Retina (tissue), 1 donor: ENCODE measurements at regions not wholly inside any gene's neighbourhood (a gene's known extent, or its start where the extent isn't known, plus 50 kb on each side); places are given as distances from the start of the nearest gene placed in this dataset.
"Not testable (repeated sequence)": the region's sequence is repeated elsewhere in the genome, so short reads cannot be mapped to it uniquely, and the experiment has no call there.

Experiments used
- DNase-seq: peaks from one replicate; pipeline ENCODE4 v3.0.0-alpha.2; 2016

DNA sequence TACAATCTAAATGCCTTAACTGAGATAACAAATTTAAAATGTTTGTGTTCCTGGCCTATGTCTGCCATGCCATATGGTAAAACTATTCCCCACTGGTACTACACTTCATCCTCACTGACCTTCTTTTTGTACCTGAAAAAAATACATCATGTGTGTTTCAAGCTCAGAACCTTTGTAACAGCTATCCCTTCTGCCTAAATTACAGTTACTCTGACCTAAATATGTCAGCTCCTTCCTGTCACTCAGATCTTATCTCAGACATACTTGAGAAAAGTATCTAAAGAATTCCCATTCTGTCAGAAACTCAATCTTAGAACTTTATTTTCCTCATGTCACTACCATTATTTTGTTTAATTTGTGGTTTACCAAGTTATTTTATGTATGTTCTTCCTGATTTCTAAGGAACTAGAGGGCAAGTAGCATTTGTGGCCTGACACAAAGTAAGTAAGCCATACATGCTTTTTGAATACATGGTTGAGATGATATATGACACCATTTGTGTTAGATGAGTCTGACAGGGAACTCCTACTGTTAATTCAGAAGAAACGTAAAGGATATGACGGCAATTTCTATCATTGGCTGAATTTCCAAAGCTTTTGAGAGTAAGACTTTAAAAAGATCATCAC is 456.5 kb upstream of the NDST3 start:
- peak; percentile 12 for DNase-seq

DNA sequence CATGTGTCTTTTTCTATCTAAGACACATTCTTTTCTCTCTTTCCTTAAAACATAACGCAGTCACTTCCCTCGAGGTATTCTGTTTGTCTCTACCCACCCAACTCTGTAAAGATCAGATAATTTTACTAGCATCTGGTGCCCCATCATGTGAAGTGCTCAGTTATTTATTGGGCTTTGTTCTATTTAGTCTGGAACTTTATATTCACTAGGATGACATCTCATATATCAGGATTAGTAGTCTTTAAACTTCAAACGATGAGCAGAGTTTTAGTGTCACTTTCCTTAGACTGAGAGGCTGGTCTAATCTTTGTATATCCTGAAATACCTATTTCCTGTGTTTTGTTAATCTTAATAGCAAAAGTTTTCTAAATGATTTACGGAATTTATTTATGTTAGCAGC is 445.5 kb upstream of the NDST3 start:
- no peak for DNase-seq

DNA sequence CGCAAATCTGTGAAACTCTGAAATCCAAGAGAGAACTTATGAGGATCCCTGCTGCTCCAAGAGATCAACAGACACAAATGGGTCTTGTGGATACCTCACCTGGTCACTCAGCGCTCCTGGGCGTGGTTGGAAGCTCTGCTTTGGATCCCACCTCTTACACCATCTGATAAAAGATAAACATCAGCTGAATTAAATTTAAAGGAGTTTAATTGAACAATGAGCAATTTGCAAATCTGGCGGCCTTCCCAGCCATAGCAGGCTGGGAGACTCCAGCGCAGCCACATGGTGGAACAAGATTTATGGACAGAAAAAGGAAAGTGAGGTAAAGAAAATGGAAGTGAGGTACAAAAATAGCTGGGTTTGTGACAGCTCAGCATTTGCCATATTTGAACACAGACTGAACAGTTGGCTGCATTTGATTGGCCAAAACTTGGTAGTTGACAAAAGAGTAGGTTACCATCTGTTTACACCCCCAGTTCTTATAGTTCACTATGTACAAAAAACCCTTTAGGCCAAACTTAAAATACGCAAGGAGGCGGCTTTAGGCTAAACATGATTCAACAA is 437.3 kb upstream of the NDST3 start:
- DNase-seq = no peak

DNA sequence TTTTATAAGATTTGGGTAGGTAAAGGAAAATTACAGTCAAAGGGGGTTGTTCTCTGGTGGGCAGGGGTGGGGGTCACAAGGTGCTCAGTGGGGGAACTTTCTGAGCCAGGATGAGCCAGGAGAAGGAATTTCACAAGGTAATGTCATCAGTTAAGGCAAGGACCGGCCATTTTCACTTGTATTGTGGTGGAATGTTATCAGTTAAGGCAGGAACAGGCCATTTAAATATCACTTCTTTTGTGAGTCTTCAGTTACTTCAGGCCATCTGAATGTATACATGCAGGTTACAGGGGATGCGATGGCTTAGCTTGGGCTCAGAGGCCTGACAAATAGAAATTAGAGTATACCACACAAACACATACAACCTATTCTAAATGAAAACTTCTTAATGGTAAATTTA is 434.9 kb upstream of the NDST3 start:
- DNase-seq = not testable (repeated sequence)

DNA sequence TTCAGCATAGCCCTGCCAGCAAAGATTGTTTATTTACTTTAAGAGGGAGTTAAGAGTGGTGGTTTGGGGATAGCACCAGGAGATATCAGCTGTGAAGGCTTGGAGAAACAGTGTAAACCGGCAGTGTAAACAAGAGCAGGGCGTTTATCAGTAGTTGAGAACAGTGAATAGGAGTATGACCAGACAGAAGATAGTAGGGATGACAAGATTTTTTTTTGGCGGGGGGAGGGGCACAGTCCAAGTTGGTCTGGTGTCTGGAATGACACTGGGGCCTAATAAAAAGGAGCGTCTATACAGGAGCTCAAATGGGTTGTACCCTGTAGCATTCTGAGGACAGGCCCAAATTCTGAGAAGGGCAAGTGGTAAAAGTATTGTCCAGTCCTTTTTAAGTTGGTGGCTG is 433.4 kb upstream of the NDST3 start:
- not testable (repeated sequence) for DNase-seq

DNA sequence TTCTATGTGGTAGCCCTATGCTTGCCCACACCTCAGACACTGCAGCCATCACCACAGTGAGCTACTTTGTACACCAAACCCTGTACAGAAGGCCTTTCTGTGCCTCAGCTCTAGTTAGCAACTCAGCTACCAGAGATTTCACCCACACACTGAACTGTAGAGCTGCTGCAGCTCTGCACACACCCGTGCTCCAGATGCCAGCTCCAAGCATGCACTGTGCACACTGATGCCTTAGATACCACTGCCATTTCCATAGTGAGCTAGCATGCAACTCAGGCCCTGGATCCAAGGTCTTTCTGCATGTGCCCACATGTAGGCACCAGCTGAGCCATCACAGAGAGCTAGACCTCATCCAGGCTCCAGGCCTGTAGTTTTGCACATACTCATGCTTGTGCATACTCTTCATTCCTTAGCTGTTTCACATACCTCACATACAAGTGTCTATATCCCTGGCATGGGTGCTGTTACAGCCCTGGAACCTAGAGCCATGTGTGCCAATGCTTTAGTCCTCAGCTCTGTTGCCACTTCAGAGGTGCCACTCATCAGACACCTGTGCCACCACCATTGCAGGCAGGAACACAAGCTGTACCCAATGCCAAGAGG is 423.5 kb upstream of the NDST3 start:
- DNase-seq = no peak

DNA sequence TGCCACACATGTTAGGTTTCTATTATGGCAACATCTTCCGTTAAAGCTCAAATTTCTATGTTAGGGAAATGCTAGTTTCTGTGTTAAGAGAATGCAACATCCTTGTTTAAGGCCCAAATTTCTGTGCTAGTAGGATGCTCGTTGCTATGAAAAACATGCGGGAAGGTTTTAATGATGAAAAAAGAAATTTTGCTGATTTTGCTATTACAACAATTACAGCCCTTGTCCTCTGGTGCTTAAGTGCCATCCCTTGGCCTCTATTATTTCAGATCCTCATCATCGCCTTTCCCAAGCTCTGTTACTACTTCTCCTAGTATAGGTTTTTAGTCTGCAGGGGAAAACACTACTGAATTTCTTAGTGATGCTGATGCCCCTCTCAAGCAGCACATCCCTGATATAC is 412.6 kb upstream of the NDST3 start:
- no peak for DNase-seq

DNA sequence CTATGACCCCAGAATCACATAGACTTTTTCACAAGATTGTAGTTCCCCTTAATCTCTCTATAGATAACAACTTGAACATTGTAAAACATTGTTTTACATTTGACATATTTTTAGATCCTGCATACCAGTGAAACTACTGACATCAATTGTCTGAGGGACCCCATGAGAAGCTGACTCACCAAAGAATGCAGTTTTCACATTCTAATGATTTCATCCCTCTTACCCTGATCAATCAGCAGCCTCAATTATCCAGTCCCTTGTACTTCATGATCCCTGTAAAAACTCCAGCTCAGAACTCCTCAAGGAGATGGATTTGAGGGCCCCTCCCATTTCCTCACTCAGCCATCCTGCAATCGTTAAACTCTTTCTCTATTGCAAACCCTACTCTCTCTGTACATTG is 411.0 kb upstream of the NDST3 start:
- DNase-seq = no peak

DNA sequence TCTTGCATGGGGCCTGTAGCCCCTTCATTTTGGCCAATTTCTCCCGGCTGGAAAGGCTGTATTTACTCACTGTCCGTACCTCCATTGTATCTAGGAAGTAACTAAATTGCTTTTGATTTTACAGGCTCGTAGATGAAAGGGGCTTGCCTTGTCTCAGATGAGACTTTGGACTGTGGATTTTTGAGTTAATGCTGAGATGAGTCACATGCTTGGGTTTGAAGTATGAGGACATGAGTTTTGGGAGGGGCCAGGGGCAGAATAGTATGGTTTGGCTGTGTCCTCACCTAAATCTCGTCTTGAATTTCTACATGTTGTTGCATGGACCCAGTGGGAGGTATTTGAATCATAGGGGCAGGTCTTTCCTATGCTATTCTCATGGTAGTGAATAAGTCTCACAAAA is 407.6 kb upstream of the NDST3 start:
- no peak for DNase-seq

DNA sequence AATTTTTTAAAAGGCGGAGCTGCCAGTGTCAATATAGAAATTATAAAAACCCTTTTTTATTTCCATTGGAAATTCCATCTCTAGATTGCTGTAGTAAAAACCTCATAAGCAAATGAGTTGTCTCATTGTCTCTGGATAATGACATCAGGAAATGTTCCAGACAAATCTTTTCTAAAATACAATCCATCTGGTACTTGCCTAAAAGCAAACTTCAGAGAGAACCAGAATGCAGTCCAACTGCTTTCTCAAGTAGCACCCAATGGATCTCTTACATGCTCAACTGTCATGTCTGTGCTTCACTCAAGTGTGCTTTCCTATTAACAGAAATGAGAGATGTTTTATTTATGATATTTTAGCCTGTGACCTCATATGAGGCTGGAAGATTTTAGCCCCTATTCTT is 399.6 kb upstream of the NDST3 start:
- no peak for DNase-seq

DNA sequence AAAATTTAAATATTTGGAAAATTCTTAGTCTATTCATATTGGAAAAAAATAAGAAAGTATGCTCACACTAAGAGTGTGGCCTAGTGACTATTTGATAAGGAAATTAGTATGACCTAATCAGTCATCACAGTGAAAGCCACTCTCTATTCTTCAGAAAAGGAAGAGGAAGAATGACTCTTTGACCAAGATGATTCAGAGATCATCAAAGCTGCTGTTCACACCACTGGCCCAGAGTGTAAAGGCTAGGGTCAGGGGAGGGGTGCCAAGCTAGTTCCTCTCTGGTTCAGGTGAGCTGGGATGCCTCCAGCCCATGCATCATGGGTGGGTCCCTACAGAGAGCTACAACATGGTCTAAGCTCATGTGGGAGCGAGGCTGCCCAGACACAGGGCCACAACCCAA is 396.9 kb upstream of the NDST3 start:
- no peak for DNase-seq

DNA sequence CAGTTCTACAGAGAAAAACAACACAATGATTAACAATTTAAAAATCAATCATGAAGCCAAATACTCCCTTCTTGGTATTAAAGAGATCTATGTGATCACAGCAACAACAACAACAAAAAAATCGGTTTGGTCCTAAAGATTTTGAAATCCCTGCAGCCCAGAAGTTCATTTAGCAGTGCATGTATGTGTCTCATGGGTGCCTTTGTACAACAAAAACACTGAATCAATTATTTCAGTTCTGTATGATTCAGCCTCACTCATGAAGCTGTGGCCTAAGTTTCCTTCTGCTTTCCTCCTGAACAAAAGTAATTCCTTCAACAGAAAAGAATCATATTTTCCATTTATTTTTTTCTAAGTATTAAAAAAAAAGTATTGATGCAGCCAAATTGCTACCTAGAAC is 393.4 kb upstream of the NDST3 start:
- DNase-seq = no peak

DNA sequence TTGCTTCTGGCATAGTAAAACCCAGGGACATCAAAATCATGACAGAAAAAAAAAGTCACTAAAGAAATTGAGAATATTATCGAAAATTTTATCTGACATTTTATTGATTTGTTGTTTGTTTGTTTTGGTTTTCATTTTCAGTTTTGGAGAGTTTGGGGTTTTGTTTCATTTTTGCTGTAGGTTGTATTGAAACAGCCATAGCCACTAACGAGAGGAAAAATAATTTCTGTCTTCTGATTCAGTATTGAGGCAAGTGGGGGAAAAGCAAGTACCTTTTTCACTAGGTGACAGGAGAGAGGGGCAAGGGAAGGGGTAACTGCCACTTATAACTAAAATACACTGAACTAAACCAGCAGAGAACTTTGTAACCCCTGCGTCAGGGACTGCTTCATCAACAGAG is 392.8 kb upstream of the NDST3 start:
- no peak for DNase-seq

DNA sequence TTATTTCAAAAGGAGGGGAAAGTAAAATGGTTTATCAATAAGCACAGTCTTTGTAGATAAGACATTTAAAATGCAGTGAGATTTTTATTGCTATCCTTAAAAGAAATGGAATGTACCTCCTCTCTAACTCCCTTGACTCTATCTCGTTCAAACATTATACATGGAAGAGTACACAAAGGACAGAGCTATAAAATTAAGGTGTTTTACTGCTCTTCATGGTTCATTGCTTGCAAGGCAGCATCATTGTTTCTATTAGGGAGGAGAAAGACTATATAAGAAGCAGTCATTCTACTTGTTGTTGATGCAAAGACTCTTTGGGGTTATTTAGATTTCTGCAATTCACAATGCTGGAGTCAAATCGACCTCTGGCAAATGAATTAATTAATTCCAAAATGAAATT is 380.2 kb upstream of the NDST3 start:
- DNase-seq = no peak

DNA sequence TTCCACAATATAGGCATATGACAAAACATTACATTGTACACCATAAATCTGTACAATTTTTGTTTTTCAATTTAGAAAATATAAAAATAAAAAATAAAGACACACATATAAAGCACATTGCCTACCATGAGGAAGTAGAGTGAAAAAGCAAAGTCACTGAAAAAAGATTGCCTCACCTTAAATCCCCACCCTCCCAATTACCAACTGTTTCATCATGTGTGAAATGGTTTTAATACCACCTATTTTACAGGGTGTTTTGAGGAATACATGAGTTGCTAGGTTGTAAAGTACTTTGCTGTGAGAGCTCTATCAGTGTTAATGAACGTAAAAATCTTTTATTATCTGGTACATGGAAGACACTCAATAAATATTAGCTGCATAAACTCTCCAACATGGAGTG is 373.6 kb upstream of the NDST3 start:
- DNase-seq = no peak

DNA sequence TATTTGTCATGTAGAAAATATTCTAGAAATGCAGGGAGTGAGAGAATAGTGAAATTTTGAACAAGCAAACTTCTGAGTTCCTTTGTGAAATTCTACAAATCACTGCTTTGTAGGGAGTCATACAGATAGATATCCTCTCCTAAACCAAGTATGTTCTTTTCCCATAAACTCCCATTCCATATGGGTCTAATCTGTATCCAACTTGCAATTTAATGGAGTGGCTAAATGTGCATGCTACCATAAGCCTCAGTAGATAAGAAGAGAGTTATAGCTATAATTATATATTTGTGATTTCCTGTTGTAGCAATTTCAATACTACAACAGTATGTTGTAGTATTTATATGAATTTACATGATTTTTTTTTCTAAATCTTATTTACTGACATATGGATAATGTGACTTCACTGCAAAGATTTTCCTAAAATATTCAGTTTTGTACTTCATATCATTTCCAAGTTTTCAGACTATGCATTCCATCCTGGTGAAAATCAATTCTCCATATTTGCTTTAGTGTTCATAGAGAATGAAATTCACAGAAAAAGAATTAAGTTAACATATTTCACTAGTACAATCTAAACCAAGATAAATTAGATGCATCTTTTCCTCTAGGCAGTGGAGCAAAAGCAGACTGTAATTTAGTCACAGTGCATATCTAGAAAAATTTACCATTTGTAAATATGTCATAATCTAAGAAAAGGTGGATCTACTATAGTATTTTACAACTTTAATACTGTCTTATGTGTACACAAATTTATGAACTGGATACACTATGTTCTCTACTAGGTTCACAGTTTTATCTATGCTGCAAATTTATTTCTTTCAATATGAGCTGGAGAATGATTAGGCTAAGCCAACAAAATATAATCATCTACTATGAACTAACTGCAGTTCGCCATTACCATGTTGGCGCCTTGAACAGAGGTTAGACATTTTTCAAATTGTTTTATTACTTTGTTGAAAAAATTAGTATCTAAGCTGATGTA is 372.9 kb upstream of the NDST3 start:
- no peak for DNase-seq

DNA sequence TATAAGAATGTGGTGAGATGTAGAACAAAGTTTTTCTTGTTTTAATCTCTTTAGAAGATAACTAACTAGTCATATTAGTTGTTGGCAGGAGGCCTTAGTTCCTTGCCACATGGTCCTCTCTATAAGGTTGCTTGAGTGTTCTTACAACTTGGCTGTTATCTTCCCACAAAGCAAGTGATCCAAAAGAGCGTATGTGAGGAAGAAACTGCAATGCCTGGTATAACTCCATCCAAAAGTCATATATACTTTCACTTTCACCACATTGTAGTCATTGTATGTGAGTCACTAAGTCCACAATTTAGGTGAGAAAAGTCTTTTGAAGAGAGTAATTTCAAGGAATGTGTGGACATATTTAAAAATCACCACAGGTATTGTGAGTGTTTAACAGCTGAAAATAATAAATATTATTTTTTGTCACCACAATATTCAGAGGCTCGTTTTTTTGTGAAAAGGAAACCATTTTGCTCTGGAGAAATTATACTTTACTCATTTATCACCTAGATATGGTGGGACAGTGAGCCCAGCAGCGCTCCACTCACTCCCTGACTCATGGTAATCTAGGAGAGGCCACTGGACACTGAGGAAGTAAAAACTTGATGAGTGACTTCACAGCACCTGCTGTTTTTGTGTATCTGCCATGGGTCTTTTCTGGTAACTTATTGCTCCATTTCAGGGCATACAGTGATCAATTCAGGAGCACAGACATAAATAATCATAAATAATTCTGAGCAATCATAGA is 369.4 kb upstream of the NDST3 start:
- DNase-seq = no peak

DNA sequence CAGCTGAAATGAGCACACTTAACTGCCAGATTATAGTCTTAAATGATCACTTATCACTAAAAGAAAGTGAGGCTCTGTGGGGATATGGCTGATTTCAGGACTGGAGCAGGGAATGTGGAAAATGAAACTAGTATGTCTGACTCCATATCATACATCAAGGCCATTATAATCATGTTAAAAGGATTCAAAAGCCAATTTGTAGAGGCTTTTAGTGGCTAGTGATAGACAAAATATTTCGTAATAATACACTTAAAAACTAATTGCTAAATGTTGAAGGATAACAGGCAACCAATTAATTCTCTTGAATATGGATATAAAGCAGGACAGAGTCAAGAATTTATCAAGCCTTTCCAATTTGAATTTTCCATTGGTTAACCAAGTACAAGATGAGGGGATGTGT is 358.1 kb upstream of the NDST3 start:
- DNase-seq = no peak

DNA sequence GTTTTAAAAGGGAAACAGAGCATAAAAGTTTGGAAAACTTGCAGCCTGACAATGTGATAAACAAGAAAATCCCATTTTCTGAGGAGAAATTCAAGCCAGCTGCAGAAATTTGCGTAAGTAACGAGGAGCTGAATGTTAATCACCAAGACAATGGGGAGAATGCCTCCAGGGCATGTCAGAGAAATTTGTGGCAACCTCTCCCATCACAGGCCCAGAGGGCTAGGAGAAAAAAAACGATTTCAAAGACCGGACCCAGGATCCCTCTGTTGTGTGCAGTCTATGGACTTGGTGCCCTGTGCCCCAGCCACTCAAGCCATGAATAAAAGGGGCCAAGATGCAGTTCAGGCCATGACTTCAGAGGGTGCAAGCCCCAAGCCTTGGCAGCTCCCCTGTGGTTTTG is 355.4 kb upstream of the NDST3 start:
- DNase-seq = no peak

DNA sequence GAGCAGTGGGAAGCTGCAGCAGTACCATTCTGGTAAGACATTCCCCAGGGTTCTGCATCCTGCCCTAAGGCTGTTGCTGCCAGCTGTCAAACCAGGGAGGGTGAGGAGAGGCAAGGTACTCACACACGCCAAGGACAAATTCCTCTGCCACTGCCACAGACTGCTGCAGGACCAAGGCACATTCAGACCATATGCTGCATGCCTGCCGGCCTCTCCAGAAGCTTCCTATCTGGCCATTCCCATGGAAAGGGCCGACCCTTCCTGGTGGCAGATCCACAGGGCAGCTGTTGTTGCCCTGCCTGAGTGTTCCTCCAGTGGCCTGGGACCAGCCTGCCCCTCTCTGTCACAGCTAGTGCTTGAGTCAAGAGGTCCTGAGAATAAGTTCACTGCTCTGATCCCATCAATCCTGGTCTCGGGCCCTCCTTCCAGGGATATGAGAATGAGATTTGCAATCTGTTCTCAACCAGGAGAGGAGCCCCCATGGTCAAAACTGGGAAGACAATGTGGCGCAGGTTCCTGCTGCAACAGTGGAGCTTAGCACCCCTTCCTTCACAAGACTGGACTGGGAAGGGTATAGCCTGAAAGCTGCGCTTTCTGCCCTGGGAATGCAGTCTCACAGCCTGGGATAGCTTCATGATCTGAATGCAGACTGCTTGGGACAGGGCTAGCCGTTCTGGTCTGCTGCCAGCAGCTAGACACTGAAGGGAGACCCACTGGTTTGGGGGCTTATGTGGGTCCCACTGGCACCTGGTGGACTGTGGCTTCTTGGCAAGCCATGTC is 342.5 kb upstream of the NDST3 start:
- DNase-seq = no peak

DNA sequence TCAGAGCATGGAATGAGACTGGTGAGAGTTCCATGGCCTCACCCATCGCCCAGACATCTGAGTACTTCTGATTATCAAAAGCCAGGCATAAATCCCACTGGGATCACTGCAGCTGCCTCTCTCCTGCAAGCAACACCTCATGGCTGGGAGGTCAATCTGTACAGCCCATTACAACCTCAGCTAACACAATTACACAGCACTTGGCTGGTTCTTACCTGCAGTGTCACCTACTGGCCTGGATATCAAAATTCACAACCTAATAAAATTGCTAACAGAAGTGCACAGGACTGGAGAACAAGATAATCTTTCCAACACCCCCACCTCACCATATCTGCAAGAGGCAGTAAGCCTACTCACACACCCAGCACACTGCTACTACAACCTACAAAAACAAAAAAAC is 341.7 kb upstream of the NDST3 start:
- DNase-seq = no peak

DNA sequence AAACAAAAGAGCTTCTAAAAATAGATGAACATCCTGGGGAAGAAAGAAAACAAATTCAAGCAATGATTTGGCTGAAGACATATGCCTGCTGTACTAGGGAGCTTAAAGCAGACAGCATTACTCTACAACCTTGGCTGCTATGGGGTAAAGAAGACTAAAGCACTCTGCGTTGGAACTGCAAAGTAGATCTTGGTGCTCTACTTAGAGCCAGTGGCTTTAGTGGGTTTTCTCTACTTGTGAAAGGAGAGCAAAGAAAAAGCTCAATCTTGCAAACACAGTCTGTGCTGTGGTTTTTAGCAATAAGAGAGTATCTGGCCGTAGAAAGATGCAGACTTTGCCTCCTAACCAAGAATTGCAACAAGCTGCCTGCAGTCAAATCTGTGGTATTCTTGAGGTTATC is 334.7 kb upstream of the NDST3 start:
- DNase-seq = no peak
